NB4 (cell line): ENCODE measurements at regions not wholly inside any gene's neighbourhood (a gene's known extent, or its start where the extent isn't known, plus 50 kb on each side); places are given as distances from the start of the nearest gene placed in this dataset.
"Not testable (repeated sequence)": the region's sequence is repeated elsewhere in the genome, so short reads cannot be mapped to it uniquely, and the experiment has no call there.

ENCODE experiments used
- DNase-seq: peaks from one replicate; pipeline ENCODE4 v3.0.0; 2010; ENCODE audit warnings: low read depth
- H3K4me3 ChIP-seq: one replicate; pipeline ENCODE4 v1.5.1; 2011; ENCODE audit warnings: mild to moderate bottlenecking, low read depth, low read length, moderate library complexity
- MYC ChIP-seq: IDR thresholded peaks from 2 replicates; pipeline ENCODE4 v1.6.1; 2011; ENCODE audit warnings: low read depth, low read length
- POLR2A ChIP-seq: IDR thresholded peaks from 2 replicates; pipeline ENCODE4 v1.6.1; 2011; ENCODE audit warnings: mild to moderate bottlenecking; ENCODE audit not compliant: insufficient read length; ENCODE audit errors: extremely low read depth
- TF ChIP-seq, protein P1 (sequence below): IDR thresholded peaks from 2 replicates; pipeline ENCODE4 v1.6.1; 2011; ENCODE audit warnings: low read depth, low read length
- TF ChIP-seq, protein P2 (sequence below): IDR thresholded peaks from one replicate; pipeline ENCODE4 v1.5.1; 2012; ENCODE audit warnings: low read depth, low read length

GRCh38 chr6:130557481-130558112 is 191.8 kb downstream of the TMEM200A start:
- DNase-seq: no peak
- TF ChIP-seq, protein P1, sequence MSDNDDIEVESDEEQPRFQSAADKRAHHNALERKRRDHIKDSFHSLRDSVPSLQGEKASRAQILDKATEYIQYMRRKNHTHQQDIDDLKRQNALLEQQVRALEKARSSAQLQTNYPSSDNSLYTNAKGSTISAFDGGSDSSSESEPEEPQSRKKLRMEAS: no peak
- no peak for TF ChIP-seq MYC
- no peak for TF ChIP-seq POLR2A
- TF ChIP-seq, protein P2, sequence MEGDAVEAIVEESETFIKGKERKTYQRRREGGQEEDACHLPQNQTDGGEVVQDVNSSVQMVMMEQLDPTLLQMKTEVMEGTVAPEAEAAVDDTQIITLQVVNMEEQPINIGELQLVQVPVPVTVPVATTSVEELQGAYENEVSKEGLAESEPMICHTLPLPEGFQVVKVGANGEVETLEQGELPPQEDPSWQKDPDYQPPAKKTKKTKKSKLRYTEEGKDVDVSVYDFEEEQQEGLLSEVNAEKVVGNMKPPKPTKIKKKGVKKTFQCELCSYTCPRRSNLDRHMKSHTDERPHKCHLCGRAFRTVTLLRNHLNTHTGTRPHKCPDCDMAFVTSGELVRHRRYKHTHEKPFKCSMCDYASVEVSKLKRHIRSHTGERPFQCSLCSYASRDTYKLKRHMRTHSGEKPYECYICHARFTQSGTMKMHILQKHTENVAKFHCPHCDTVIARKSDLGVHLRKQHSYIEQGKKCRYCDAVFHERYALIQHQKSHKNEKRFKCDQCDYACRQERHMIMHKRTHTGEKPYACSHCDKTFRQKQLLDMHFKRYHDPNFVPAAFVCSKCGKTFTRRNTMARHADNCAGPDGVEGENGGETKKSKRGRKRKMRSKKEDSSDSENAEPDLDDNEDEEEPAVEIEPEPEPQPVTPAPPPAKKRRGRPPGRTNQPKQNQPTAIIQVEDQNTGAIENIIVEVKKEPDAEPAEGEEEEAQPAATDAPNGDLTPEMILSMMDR: no peak
- H3K4me3 ChIP-seq: no peak overlapping the region

- TF ChIP-seq POLR2A: no peak
- no peak for TF ChIP-seq MYC
- TF ChIP-seq, protein P1: no peak
- TF ChIP-seq, protein P2: no peak
- no peak for DNase-seq
- no peak overlapping the region for H3K4me3 ChIP-seq
Measured at GRCh38 chr6:130558131-130558530, 192.3 kb downstream of the TMEM200A start.

- TF ChIP-seq, protein P1: no peak
- no peak overlapping the region for H3K4me3 ChIP-seq
- no peak for DNase-seq
Measured at GRCh38 chr6:130559166-130559565, 193.3 kb downstream of the TMEM200A start.

DNA sequence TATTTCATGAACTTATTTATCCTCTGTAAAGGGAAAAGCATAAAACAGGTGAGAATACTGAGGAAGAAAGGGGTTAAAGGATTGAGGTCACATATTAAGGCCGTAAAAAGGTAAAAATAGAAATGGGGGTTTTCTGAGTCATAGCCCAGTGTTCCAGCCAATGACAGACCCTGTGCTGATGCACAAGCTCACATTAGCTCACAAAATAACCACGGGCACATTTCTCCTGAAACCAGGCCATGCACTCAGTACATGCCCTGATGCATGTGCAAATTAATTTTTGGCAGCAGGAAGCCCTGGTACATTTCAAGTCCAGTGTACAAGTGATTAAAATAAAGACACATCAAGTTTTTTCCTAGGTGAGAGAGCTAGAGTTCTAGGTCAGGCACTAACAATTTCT is 194.4 kb downstream of the TMEM200A start:
- TF ChIP-seq, protein P2: no peak
- TF ChIP-seq, protein P1: no peak
- no peak for TF ChIP-seq MYC
- TF ChIP-seq POLR2A: no peak
- H3K4me3 ChIP-seq: no peak overlapping the region
- no peak for DNase-seq

- not testable (repeated sequence) for H3K4me3 ChIP-seq, DNase-seq
Measured at GRCh38 chr6:130561159-130561558, 195.3 kb downstream of the TMEM200A start.

GRCh38 chr6:130565696-130566095 is 199.9 kb downstream of the TMEM200A start:
- H3K4me3 ChIP-seq: no peak overlapping the region
- no peak for DNase-seq
- TF ChIP-seq, protein P2: no peak
- no peak for TF ChIP-seq POLR2A
- TF ChIP-seq MYC: no peak
- TF ChIP-seq, protein P1: no peak

DNA sequence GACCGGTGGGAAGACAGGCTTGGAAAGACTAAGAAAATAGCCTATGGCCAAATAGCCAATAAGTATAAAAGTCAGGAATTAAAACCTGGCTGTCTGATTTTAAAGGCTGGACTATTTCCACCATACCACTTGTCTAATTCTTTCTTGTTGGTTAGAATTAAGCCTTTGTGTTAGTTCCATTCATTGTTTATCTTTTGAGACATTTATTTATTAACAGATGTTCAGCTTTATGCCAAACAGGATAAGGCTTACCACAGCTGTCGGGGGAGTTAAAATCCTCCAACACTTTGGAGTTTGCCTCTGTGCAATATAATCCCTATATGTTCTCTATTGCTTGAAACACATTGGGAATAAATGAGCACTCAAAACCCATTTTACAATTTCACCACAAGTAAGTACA is 208.3 kb downstream of the TMEM200A start:
- DNase-seq: no peak
- TF ChIP-seq, protein P1: no peak
- TF ChIP-seq POLR2A: no peak
- no peak for TF ChIP-seq MYC
- TF ChIP-seq, protein P2: no peak
- H3K4me3 ChIP-seq: no peak overlapping the region
